Testis (tissue), 2 donors: ENCODE measurements at regions not wholly inside any gene's neighbourhood (a gene's known extent, or its start where the extent isn't known, plus 50 kb on each side); places are given as distances from the start of the nearest gene placed in this dataset.

ENCODE experiments used
- CTCF ChIP-seq, 3 experiments: fragments of 450-650 bp in 2 of 3; fragments of 200-600 bp in 1 of 3; sonication (generic) in 1 of 3; IDR thresholded peaks; one replicate each; pipeline ENCODE4 v1.5.1; 2016 to 2019; ENCODE audit warnings: antibody characterized with exemption in 3 of 3, mild to moderate bottlenecking in 2 of 3, moderate library complexity in 1 of 3
- POLR2A ChIP-seq: fragments of 450-650 bp; IDR thresholded peaks from one replicate; pipeline ENCODE4 v1.6.1; 2017; ENCODE audit warnings: antibody characterized with exemption, mild to moderate bottlenecking, moderate library complexity

GRCh38 chr6:2381872-2382661 is 136.7 kb upstream of the GMDS start:
- TF ChIP-seq POLR2A (no peak), CTCF (IDR thresholded peaks at IDR 0.05) (no peak)
